ENCODE measurements at regions not wholly inside any gene's neighbourhood (a gene's known extent, or its start where the extent isn't known, plus 50 kb on each side); places are given as distances from the start of the nearest gene placed in this dataset.
A peak's percentile ranks its signal among the peaks of the same experiment; 100 is the strongest.
"Not testable (repeated sequence)": the region's sequence is repeated elsewhere in the genome, so short reads cannot be mapped to it uniquely, and the experiment has no call there.

DNA sequence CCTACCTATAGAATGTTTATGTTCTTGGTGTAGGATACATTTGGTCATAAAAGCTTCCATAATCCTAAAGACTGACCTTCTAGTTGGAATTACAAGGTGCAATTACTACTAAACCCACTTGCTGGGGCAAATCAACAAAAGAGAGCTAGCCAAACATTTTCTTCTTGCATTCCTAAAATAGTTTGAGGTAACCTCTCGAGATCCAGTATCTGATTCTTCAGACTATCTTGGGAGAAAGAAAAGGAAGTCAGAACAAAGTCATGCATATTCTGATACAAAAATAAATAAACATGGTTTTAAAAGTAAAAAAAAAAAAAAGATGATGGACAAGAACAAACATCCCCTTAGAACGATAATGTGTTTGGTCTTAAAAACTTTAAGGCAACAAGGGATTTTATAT is 294.2 kb upstream of the RSPO3 start:
- DNase-seq, result no peak

DNA sequence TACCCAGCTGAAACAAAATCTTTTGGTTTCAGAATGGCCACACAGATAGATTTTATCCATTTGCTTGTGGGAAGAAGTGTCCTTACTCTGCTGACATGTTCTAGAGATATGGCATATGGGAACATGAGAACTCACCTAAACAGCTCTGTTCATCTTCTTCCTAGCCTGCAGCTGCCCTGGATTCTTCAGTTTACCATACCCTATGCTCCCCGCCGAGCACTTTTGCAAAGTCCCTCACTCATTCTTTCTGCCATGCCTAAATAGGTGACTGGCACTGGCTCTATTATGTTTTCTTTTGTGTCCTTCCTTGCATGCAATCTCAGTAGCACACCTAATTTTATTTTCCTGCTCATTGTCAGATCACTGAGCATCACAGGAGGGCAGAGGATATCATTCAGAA is 293.7 kb upstream of the RSPO3 start:
- no peak for DNase-seq

DNA sequence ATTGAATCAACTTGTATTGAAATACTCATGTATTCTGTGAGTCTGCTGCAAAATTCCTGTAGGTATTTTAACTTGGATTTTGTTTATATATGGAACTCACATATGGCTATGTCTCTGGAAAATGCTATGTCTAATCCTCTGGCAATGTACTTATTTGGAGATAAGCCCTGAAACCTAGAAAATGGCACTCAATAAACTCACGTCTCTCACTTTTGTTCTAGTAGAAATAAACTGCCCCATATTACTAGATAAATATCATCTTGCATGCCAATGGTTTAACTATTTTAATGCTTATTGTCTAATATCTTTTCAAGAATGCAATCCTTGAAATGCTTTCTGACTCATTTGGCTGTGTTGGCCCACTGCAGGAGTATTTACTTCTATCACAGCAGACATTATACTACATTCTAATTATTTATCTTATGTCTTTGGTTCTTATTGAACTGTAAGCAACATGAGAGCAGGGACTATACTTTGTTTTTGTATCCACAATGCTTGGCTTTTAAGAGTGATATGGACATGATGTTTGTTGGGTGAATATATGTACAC is 292.2 kb upstream of the RSPO3 start:
- DNase-seq, result no peak

DNA sequence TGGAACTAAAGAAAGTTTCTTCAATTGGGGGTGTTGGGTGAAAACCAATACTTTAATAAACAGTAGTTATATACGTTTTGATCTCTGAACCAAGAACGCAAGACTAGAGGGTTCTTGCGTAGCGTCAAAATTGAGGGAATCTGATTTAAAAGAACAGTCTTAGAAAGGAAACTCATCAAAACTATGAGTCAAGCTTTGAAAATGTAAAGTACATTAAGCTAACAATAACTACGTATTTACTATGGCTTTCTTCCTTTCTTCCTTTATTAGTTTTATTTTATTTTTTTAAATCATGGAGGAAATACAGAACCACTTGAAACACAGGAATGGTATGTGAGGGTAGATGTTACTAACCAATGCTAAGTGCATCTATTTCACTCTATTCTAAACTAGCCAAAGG is 287.0 kb upstream of the RSPO3 start:
- DNase-seq, result no peak

DNA sequence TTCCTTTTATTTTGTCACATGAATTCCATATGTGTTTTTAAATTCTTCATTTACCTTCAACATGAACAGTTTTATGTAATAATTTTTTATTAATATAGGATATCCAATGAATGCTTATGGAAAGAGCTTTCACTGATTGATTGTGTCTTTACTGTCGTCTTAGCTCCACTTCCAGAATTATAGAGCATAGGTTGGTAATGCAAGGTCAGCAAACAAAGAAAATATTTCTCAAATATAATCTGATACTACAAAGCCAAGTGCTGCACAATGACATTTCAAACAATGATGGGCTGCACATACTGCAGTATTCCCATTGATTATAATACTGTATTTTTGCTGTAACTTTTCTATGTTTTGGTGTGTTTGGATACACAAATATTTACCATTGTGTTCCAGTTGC is 275.7 kb upstream of the RSPO3 start:
- DNase-seq, result no peak

DNA sequence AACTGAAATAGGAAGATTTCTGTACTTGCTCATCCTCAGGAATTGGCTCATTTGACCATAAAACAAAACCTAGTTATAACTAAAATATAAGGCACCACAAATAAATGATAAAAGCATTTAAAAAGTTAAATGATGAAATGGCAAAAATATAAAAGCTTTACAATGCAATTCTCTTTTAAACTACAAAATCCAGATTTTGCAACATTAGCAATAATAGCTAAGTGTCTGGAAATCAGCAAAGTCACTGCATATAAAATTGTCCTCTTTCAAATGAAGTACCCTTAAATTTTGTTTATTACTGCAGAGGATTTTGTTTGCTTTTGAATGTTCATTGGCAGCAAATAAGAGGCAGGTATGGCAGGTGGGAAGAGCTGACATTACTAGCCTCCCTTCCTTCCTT is 270.4 kb upstream of the RSPO3 start:
- no peak for DNase-seq

DNA sequence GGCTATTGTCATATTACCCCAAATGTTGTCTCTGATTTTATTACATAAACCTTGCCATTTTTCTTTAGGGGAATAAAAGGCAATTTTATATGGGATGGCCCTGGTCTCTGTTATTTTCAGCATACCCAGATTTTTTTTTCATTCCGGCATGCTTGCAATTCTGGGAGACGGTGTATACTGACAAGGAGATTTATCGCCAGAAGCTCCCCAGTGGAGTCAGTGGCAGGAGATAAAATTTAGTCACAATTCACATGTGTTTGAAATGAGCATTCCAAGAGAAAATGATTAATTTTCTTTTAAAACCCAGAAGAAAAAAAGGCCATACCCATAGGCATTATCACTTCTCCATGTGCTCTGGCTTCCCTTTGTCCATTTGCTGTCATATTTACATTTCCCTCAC is 250.8 kb upstream of the RSPO3 start:
- no peak for DNase-seq

DNA sequence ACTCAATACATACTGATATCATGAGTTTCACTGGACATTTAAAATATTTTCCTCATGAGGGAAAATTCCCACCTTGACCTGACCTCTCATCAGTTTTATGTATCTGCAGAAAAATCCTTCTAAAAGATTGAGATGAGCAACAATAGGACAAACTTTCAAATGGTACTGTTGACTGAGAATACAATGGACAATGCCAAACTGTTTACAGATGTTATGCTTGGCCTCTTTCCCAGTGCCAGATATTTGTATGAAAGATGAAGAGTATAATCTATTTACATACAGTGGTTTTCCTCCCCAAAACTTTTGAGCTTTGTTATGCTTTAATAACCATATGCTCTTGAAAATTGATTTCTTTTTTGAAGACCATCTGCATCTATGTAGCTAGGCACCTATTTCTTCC is 245.1 kb upstream of the RSPO3 start:
- DNase-seq, result no peak

DNA sequence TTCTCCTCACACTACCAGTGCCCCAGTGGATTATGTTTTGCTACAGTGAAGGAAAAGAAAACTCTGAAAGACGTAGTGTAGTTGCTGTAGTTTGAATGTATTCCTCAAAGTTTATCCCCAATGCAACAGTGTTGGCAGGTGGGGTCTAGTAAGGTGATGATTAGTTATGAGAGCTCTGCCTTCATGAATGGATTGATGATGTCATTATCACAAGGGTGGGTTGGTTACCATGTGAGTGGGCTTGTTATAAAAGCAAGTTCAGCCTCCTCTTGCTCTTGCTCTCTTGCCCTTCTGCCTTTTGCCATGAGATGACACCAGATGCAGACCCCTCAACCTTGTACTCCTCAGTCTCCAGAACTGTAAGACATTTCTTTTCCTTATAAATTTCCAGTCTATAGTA is 244.7 kb upstream of the RSPO3 start:
- no peak for DNase-seq

DNA sequence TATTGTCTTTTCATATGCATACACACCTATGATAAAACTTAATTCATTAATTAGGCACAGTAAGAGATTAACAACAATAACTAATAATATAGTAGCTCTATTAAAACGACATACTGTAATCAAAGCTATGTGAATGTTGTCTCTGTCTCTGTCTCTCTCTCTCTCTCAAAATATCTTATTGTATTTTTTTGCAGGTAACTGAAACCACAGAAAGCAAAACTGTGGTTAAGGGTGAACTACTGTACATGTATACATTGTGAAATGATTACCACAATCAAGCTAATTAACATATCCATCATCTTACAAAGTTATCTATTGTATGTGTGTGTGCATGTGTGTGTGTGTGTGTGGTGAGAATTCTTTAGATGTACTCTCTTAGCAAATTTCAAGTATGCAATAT is 242.0 kb upstream of the RSPO3 start:
- no peak for DNase-seq

DNA sequence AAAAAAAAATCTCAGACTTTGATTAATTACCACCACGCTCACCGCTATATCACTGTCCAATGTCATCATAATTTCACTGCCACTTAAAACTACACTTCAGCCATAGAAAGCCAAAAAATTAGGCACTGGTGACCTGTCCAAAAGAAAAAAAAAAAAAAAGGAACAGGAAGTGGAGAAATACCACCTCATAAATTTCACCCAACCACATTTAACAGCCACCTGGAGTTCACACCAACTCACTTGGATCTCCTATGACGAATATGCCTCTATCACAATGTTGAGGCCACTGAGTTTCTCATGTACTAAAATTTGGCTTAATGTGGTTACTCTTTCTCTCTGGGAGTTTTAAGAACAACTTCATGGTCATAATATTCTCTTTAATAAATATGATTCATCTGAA is 237.5 kb upstream of the RSPO3 start:
- DNase-seq, result no peak

DNA sequence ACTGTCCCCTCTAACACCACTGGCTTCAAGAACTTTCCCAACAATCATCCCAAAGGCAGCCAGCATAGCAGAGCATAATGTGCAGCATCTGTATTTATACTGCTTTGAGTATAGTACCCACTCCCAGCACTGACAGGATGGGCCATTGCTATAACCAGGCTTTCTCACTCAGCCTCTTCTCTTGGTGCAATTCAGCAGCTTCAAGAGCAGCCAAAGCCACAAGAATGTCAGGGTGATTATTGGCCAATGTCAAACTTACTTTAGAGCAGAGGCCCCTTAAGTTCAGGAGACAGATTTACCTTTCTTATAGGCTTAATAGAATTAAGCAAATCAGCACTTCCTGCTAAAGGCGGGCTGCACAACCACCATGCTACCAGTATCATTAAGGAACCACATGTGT is 232.4 kb upstream of the RSPO3 start:
- DNase-seq, result no peak

DNA sequence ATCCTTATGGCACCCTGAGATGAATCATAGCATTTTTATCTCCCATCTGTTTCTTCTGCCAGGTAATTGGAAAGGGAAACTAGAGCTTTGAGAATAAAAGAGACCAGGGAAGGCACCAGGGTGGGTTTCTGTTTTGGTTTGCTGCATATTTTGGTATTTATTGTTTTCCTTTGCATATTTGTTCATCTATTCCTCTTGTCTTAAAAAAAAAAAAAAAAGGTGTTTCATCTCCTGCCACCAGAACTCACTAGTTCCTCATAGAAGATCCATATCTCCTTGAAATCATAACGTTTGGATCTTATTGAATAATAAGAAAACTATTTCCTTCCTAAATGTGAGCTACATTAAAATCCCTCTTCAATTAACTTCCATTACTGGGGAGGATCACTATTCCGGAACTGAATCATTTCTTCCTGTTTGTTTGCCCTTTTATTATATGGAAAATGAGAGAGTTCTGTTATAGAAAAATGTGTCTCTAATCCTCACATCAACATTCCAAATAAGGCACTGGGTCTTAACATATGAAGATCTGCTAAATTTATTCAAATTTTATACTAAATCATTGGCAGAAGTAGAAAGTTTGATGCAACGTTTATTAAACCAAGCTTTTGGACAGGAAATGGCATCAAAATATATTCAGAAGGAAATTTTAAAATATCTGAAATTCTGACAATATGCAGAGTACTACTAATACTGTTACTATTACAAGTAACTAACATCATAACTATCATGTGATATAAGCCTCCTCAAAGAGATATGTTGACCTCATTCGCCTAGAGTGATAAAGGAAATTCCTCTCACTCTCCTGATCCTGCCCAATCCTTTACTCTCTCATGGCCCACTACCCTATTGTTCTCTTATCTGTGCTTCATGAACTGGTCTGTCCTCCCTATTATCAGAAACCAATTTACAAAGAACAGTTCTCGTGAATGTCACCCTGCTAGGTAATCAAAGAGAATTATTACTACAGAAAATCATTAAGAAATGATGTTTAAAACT is 229.4 kb upstream of the RSPO3 start:
- no peak for DNase-seq

DNA sequence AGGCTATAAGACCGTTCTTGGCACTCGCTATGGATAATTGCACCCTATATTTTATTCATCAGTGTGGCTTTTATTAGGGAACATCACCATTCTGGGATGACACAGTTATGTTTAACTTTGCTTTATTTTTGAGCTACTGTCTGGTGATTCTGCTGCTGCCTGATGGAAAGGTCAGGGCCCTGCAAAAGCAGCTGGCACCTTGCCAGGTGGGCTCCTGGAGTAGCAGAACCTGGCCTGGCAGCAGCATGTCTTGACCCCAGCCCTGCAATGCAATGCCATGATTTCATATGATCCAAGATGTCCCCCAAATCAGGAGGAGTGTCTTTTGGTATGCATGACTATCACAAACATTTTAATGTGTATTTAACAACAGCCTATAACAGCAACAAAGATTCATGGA is 228.4 kb upstream of the RSPO3 start:
- no peak for DNase-seq

DNA sequence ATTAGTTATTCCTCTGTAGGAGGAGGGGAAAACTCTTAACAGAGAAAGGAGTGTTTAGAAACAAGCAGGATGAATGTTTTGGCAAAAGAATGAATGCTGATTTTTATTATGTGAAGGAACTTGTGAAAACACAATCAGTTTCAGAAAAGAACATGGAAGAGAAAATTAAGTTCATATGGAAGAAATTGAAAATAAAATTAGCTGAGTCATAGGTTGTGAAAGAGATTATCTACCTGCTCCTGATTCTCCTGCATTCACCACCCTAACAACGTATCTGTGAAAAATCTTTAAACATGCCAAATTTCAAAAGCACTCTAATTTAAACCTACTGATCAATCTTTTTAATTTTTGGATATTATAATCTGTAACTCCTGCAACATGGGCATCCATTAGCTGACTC is 227.3 kb upstream of the RSPO3 start:
- DNase-seq, result no peak

DNA sequence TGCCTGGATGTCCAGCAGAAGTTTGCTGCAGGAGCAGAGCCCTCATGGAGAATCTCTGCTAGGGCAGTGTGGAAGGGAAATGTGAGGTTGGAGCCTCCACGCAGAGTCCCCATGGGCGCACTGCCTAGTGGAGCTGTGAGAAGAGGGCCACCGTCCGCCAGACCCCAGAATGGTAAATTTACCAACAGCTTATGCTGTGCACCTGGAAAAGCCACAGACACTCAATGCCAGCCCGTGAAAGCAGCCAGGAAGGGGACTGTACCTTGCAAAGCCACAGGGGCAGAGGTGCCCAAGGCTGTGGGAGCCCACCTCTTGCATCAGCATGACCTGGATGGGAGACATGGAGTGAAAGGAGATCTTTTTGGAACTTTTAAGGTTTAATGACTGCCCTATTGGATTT is 225.6 kb upstream of the RSPO3 start:
- DNase-seq, result not testable (repeated sequence)

DNA sequence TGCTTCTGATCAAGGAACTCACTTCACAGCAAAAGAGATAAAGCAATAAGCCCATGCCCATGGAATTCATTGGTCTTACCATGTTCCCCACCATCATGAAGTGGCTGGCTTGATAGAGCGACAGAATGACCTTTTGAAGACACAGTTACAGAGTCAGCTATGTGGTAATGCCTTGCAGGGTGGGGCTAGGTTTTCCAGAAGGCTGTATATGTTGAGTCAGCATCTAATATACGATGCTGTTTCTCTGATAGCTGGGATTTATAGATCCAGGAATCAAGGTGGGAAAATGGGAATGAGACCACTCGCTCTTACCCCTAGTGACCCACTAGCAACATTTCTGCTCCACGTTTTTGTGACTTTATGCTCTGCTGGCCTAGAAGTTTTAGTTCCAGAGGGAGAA is 220.7 kb upstream of the RSPO3 start:
- DNase-seq, result no peak

DNA sequence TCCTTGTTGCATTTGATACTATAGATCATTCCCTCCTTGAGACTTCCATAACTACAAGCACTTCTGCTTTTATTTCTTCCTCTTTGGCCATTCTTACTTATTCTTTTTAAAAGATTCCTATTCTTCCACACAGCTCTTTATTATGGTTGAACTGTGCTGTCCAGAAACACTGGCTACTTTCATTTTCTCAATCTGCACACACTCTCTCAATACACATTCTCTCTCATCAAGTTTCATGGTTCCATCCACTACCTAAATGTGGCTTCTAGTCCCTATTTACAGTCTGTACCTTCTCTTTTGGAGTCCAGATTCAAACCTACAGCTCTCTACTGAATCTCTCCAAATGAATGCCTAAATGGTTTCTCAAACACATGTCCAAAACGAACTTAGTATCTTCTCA is 214.3 kb upstream of the RSPO3 start:
- no peak for DNase-seq

DNA sequence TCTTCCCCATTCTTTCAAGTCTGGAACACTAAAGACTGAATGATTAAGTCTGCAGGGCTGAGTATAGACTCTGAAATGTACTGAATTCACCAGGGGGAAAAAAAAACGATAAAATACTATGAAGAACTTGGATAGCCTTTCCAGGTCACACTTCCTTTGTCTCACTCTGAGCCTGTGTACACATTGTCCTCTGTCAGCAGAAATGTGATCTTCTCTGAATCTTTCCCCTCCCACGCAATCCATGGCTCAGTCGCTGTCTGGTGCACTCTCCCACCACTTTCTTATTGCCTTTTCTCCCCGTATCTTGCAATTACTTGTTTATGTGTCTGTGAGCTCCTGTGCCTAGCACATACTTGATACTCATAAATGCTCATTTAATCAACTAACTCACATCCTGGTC is 212.6 kb upstream of the RSPO3 start:
- DNase-seq, result no peak

DNA sequence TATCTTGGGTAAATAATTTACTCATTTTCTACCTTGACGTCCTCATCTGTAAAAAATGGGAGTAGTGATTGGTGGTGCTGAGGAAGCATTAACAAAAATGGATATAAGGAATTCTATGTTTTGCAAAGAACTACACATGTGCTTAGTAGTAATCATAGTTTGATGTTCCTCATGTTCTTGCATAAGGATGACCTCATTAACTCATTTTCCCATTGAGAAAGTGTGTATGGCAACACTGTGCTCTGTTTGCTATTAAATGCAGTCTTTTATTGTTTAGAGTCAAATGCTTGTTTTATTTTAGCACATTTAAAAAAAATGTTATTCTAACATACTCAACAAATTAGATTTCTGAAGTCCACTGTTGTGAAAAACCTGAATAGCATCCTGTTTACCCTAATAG is 211.2 kb upstream of the RSPO3 start:
- no peak for DNase-seq

DNA sequence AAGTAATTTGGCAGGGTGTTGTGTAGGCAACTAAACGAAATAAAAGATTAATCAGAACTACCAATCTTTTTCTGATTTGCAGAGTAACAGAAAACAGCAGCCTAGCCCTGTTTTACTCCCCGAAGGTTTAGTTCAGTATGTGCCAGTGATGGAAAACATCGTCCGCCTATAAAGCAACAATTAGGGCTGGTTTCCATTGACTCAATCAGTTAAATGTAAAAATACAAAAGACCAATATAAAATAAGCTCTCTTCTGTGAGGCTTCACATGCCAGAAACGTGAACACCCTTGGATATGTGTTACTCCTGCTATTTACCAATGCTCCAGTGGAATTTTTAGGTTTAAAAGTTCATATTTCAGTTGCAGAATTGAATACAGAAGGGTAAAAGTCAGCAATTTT is 210.5 kb upstream of the RSPO3 start:
- no peak for DNase-seq

DNA sequence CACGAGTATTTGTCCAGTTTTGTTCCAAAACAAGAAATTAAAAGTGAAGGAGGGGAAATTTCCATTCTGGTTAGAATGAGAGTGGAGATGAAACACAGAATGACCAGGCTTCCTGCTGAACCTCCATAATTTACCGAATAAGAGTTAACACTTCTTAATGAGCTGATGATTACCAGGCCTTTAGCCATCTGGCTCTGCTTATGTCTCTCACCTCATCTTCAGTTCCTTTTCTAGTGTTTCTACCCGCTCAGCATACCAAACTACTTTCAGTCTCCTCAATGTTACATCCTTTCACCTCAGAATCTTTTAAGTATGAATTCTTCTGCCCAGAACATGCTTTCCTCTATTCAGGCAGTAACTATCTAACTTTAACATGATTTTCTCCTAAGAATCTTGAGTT is 209.0 kb upstream of the RSPO3 start:
- DNase-seq, result no peak

DNA sequence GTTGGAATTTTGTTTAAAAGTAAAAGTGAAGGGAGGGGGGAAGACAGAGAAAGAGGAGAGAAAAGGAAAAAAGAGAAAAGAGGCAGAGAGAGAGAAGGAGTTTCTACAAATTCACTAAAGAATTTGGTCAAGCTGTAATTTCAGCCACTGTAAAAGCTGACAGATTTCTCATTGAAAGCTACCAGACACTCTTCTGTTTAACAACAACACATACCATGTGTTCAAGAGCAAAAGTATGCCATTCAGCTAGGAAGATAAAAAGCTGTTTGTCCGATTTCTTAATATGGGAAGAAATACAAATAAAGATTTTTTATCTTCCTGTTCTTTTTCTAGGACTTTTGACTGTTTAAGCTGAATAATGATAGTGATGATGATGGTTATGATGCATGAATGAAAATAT is 204.8 kb upstream of the RSPO3 start:
- DNase-seq, result no peak

DNA sequence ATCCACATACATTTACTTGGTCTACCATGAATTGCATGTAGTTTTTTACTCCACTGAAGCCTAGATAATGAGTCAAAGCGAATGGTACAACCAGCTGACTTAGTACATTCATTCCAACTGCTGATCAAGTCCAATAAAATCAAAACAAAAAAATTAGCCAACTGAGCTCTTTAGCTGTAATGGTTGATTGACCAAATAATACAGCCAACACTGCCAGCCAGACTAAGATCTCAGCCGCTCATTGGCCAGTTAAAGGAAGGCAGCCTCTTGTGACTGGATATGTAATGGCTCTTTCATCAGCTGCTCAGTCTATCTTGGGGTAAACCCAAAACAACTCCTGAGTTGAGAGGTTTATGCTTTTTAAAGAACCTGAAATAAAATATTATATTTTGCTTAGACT is 204.3 kb upstream of the RSPO3 start:
- no peak for DNase-seq

DNA sequence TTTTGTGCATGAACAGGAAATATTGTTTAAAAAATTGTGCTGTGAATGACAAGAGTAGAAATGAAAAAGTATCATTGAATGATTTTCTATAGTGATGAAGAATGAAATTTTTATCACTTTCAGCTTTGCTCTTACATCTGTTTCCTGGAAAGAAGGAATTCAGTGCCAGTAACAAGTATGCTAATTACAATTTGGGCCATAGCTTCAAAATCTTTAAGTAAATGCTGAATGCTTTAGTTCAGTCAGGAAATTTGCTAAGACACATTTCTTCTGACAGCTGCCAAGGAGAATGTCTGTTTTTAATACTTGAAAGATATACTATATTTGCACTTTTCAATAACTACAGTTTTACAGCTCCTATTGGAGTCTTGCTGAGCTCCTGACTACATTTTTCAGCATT is 203.7 kb upstream of the RSPO3 start:
- peak in 1 of 2 donors; percentile 8 for DNase-seq
